Stimulated activated CD4-positive, alpha-beta T cell treated with anti-CD3 and anti-CD28 coated beads, TNF-alpha, amount 100 ng/mL, for 4 hours (primary cell): ENCODE measurements at regions not wholly inside any gene's neighbourhood (a gene's known extent, or its start where the extent isn't known, plus 50 kb on each side); places are given as distances from the start of the nearest gene placed in this dataset.

Source experiments
- DNase-seq, 3 experiments: peaks; one replicate each; pipeline ENCODE4 v3.0.0-alpha.2; 2020; ENCODE audit warnings: low read depth in 3 of 3

DNA sequence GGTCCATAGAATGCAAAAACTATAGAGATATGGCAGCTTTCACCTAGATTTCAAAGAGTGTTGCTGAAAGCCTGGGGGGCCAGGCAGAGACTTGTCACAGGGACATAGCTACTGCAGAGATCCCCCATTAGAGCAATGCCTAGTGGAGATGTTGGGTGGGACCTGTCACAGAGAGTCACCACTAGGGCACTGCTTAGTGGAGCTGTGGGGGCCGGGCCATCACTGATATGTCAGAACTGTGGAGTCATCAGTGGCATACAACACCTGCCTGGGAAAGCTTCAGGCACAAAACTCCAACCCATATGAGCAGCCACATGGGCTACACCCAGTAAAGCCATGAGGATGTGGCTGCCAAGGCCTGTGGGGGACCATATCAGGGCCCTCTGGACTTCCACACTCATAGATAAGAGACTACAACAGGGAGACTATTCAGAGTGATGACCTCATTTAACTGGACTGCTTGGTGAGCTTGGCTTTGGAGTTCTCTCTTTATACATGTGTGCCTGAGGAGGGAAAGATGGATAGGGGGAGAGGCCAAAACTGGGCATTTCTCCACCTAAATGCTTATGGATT lies 176.3 kb downstream of the ZNF621 start:
- no peak for DNase-seq

DNA sequence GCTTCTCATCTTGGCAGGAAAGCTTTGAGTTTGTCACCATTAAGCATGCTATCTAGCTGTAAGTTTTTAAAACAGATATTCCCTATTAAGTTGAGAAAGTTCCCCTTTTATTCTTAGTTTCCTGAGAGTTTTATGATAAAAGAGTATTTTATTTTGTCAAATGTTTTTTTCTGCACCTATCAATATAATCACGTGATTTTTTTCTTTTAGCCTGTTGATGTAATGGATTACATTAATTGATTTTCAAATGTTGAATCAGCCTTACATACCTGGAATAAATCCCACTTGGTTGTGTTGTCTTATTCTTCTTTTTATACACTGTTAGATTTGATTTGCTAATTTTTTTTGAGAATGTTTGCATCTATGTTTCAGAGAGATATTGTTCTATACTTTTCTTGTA lies 179.5 kb downstream of the ZNF621 start:
- DNase-seq = no peak

DNA sequence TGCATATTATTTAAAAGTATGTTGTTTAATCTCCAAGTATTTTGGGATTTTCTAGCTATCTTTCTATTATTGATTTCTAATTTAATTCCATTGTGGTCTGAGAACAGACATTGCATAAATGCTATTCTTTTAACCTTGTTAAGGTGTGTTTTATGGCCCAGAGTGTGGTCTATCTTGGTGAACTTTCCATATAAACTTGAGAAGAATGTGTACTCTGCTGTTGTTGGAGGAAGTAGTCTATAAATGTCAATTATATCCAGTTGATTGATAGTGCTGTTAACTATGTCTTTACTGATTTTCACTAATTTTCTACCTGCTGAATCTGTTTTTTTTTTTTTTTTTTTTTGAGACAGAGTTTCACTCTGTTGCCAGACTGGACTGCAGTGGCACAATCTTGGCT lies 180.9 kb downstream of the ZNF621 start:
- no peak for DNase-seq

DNA sequence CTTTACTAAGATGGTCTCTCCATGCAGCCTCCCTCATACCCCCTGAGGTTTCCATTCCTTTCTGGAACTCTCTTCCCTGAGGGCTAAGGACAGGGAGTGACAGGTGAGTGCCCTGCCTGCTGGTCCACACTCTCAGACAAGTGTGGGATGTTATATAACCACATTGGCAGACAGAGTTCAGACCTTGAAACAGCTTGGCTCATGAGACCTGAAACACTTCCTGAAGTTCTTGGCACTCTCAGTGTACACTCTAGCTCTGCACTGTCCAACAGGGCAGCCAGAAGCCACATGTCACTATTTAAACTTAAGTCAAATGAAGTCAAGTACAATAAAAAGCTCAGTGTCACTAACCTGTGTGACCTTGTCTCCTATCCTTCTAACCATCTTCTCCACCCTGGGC lies 188.5 kb downstream of the ZNF621 start:
- no peak for DNase-seq

DNA sequence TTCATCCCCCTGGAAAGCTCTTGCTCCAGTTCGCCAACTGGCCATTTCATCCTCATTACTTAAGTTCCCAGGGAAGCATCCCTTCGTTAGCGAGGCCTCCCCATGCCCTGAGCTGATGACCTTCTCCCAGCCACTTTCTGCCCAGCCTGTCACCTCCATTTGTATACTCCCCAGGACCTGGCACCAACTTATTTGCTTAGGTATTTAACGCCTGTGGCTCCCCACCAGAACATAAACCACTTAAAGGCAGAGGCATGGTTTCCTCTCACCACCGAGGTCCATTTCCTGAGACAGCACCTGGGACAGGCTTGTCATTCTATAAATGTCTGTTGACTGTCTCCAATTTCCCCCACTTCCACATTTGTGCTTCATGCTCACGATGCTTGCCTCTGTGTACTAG lies 189.0 kb downstream of the ZNF621 start:
- no peak for DNase-seq

DNA sequence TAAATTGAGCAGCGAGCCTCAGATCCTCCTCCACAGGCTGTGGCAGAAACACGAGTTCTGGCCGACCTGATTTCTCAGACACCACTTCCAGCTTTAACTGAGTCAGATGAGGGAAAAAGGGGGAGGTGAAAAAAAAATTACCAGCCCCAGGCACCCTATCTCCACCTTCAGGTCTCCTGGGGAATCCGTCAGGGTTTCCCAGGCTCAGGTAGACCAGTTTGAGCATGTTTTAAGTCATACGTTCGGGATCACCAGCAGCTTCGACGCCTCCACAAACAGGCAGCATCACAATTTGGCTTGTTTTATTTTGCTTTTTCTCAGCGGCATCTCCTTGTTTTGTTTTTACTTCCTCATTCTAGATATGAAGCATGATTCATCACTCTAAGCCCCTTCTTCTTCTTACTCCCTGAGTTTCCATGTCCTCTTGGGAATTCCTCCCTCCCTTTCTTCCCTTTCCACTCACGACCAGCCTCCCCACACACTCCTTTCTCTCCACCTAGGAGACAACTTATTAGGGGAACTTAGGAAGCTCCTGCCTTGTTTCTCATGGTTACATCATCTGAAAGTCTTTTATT lies 190.1 kb downstream of the ZNF621 start:
- no peak for DNase-seq

DNA sequence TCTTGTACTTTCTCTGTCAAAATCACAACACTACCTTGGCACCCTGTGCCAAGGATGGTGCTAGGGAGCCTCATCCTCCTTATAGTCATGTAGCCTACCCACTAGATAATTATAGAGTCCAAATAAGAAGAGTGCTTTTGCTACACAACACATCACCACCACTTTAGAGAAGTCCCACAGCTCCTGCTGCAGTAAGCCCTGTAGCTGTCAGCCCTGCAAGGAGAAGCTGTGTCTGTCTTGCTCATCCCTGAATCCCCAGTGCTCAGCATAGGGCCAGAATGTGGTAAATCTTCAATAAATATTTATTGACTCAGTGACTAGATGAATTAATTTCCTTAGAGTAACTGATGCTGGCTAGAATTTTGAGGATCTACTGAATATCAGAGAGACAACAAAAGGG lies 190.8 kb downstream of the ZNF621 start:
- no peak for DNase-seq

DNA sequence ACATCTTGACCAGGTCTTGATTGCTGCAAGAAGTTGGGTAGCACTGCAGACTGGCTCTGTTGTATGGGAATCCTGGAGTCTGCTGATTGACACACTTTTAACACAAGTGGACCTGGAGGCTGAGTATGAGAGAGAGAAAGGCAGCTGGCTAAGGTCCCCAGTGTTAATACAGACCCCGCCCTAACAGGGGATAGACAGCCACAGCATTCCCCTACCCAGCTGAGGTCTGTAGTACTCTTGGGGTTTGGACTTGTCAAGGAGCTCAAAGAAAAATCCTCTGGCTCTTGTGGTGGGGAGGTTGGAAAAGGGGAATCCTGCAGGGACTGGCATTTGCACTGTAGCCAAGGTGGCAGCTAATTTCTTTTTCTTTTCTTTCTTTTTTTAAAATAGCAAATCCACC lies 192.7 kb downstream of the ZNF621 start:
- no peak for DNase-seq

DNA sequence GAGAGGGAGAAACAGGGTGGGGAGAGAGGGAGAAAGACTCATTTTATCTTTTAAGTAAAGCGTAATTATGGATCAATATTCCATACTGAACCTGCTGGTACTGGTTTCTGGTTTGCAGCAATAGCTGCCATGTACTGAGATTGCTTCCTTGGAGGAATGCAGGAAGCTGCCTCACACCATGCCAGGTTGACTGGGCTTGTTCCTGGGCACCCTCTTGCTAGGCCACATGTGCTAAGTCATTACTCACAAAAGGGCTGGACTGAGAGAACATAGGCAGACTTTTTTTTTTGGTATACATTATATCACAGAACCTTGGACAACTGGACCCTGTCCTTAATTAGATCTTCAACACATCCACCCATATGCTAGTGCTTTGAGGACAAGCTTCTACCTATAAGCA lies 193.4 kb downstream of the ZNF621 start:
- DNase-seq = no peak

DNA sequence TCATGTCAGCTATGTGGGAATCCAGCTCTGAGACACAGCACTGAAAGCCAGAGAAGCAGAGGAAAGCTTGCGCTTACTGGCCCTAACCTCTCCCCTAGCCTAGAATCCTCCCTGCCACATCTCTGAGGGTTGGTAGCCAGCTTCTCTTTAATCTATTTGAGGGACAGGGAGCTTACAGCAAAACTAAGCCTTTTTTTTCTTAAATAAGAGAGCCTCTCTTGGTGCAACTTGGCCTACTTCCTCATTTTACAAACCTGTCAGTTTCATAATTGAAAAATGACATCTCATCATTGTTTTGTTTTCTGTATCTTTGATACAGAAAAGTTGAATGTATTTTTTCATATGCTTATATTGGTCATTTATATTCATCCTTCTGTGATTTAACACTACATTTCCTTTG lies 193.9 kb downstream of the ZNF621 start:
- no peak for DNase-seq

DNA sequence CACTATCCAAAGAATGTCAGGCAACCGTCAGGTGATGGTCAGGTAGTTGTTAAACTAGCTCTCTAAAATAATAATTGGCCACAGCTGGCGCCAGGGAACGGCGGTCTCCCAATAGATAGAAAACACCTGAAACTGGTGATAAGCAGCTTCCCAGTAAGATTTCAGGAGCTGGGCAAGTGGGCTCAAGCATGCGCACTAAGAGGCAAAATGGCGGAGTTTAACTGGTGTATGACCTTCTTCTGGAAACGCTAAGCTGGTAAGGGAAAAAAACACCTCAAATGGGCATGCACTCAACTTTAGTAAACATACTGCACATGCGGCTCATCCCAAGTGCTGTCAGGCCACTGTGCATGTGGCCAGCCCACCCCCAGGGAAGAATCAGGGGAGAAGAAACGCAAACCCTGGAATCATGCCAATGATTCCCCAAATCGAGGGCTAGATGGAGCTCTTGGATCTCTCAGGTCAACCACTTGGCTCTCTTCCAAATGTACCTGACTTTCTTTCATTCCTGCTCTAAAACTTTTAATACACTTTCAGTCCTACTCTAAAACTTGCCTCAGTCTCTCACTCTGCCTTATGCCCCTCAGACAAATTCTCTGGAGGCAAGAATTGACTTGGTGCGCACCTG lies 195.0 kb downstream of the ZNF621 start:
- DNase-seq = no peak

DNA sequence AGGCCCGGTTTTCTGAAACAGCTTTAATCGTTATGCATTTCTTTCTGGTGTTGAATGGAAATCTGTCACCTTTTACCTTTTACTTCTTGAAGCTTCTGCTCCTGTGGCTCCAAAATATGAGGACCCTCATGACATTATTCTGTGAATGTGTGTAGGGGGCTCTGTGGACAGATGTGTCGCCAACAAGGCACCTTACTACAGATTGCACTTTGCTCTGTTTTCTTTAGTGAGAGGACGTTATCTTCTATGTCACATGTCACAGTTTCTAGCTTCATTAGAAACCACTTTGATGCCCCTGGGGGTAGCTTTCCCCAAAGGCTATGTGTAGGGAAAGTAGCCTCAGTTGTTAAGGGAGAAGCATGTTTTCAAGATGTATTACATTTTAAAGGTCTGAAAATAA lies 195.6 kb downstream of the ZNF621 start:
- DNase-seq = no peak

DNA sequence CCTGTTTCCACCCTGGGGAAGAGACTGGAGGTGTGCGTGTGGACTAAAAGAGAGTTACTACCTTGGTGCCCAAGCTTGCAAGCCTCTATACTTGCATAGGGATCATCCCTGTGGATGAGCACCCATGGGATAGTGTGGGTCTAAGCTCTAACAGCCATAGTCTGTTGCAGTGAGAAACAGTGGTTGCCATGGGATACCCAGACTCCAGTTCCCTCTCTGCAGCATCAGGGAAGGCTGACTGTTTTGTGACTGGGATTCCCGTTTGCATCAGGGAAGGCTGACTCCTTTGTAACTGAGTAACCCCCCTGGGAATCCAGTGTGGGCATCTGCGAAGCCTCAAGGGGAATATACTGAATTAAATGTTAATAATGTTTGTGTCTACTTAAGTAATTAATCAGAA lies 196.1 kb downstream of the ZNF621 start:
- DNase-seq = no peak

DNA sequence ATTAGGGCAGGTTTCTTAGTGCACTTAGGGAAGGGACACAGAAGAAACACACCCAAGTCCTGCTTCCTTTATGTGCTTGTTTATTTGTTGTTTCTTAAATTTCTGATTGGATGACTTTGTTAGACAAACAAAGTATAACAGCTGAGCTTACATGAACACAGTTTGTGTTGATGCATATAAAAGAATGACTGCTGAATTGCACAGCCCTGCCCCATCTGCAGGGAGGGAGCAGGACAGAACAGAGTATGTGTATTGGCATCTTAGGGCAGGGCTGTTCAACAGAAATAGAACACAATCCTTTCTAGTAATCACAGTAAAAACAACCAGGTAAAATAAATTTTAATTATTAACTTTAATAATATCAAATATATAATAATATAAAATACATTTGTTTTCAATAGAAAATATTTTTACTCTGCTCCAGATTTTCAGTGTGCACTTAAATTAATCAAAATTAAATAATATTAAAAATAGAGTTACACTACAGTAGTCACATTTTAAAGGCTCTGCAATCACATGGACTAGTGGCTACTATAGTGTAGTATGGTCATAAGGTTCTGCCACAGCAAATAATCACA lies 198.4 kb downstream of the ZNF621 start:
- no peak for DNase-seq

DNA sequence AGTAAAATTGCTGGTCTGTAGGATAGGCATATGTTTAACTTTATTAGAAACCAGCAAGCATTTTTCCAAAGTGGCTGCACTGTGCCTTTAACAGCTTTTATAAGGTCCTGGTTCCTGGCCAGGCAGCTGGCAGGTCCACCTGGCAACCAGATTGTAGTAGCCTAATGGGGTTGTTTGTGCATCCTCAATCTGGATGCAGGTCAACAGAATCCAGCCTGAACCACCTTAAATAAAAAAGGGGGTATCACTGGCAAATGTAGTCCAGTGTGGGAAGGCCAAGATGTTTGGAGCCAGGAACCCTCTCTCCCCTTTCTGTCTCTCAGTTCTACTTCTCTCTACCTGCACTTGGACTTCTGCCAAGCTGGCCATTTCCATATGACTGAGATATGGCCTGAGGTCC lies 200.3 kb downstream of the ZNF621 start:
- DNase-seq = no peak

DNA sequence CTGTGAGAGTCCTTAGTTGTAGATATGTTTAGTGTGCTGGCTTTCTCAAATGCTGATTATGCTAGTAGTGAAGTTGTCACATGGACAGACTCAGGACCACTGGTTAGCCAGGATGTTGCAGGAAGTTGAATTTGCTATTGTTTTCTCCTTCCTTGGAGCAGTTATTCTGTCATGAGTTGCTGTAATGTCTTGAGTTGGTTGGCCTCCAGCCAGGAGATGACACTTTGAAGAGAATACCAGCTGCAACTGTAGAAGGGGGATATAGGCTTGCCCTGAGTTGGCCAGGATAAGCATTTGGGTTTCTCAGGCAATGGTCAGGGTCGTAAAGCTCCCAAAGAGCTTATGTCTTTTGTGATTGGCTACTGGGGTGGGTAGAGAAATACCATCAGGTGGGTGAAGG lies 206.7 kb downstream of the ZNF621 start:
- no peak for DNase-seq

DNA sequence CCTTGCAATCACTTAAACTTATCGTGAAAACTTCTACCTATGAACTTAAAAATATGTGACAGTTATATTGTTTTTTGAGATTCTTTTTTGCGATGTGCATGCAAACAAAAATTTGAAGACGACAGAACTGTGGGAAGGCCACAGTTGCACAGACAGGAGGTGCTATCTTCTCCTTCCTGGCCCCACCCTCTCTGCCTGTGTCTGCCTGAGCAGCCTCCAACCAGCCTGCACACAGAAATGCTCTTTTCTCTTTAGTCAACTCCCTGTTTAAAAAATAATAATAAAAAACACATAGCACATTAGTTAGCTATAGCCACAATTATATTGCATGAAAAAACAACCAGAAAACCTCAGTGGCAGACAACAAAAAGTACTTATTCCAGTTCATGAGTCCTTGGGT lies 212.2 kb downstream of the ZNF621 start:
- no peak for DNase-seq

DNA sequence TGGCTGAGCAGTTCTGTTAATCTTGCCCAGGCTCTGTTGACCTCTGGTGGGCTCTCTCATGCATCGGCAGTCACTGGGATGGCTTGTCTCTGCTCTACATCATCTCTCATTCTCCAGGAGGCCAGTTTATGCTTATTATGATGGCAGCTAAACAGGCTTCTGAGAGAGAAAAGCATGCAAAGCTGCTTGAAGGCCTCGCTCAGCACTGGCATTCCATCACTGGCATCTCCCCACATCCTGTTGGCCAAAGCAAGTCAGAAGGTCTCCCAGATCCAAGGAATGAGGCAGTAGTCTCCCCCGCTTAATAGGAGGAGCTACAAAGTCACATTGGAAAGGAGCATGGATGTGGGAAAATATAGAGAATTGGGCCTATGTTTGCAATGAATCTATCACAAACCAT lies 212.6 kb downstream of the ZNF621 start:
- no peak for DNase-seq

DNA sequence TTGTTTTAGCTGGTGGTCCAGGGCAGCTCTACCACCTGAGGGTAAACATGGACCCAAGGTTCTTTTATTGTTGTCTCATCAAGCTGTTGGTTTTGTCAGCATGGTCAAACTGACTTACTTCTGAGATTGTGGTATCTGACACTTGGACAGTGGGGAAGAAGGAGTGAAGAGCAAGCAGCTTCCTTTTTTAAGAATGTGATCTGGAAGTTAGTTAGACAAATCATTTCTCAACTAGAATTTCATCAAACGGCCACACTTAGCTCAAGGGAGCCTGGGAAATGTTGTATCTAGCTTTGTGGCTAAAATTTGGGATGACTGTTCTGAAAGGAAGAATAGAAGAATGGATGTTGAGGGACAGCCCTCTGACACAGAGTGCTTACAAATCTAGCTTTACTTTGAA lies 215.2 kb downstream of the ZNF621 start:
- DNase-seq = no peak

DNA sequence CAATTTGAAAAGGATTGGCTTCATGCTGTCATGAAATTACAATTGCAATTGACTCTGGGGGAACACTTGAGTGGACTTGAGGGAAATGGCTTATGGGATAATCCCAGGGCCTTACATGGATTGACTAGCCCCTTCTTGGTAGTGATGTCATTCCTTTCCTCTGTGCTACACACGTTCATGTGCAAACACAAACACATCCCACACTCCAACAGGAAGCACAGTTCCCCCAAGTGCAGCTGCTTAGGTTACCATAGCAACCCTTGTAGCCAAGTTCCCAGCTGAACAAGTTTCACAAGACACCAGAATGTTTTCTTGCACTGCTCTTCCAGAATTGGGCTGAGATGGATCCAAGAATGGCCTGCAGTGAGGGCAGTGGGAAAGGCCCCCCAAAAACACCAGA lies 217.0 kb downstream of the ZNF621 start:
- DNase-seq = no peak

DNA sequence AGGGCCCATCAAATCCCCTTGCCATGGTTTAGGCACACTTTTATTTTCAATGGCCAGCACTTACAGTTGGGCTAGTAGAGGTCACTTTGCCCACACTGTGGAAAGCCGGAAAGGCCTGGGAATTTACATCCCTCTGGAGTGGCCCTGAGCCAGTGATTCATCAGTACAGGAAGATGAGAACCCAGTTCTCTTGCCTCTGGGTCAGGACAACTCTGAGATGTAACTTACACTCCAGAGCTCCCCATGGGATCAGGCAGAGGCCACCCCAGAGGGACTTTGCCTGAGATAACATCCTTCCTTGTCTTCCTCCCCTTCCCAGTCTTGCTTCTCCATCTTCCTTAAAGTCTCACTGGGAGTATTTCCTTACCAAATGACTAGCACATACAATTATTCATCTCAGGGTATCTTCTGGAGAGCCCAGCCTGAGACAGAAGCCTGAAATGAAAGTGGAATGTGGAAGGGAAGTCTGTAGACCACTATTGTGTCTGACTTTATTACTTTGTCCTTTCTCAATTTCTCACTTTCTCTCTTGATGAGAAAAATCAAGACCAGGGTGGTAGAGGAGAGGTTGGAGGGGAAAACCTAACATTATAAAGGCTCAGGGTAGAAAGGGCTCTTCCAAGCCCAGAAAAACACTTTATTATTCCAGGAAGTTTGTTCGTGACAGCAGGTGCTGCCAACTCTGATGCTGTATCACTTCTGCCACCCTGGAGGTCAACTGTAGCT lies 220.8 kb downstream of the ZNF621 start:
- no peak for DNase-seq

DNA sequence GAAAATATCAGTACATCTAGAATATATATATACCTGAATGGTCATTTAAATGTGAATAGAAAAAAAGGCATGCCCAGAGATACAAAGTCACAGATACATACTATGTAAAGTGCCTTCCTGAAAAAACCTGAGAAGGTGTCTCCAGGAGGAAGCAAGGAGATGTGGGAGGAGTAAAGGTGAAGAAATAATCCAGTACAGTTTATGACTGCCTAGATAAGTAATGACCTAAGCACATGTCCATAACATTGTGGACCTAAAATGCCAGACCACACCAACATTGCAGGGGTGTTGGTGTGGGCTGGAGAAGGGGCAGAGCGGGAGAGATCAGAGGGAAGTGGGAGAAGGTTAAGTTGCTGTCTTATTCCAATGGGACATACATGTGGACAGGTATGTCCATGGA lies 226.9 kb downstream of the ZNF621 start:
- DNase-seq = no peak

DNA sequence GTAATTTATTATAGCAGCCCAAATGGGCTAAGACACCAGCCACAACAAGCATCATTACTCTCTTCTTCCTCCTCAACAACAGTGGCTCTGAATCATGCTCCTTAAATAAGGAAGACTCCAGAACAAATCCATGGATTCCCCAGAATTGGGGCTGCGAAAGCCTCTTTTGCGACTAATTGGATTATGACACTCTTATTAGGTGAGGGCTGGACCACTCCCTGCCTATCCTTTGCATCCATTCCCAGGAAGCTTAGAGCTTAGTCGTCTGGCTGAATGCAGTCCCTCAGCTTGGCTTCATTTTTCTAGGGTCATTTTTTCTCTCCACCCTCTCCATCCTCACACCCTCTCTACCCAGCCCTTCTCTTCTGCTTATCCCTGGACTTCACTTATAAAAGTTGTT lies 227.7 kb downstream of the ZNF621 start:
- DNase-seq = no peak
